ENCODE measurements at regions not wholly inside any gene's neighbourhood (a gene's known extent, or its start where the extent isn't known, plus 50 kb on each side); places are given as distances from the start of the nearest gene placed in this dataset.
"Not testable (repeated sequence)": the region's sequence is repeated elsewhere in the genome, so short reads cannot be mapped to it uniquely, and the experiment has no call there.

DNA sequence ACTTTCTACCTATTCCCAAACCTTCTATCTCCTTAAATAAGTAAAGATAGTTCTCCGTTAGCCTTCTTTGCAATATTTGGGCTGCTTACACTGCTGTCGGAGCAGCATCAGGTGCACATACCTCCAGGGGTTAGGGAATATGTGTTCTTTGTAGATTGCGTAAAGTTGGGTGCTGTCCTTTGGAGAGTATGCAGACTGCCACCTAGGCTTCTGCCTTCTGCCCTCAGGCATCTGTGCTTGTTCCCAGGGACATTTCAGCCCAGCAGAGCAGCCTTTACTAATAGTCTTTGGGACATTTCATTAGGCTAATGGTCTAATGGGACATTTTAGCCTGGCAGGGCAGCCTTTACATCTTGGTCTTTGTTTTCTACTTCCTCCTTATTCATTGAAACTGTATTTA is 260.6 kb downstream of the TPBG start:
- no peak for FAIRE-seq
- no peaks in the 10 kb centered on the region for H3K4me1 Mint-ChIP-seq (ENCODE audit: low read depth, unreplicated experiment)
- H3K27me3 Mint-ChIP-seq (ENCODE audit: low read depth, unreplicated experiment): no peaks in the 10 kb centered on the region
- H3K27ac ChIP-seq (ENCODE audit: low read depth, low read length): no peak overlapping the region
- H3K9ac ChIP-seq (ENCODE audit: low read length): no peak overlapping the region
- H3K9me3 ChIP-seq (ENCODE audit: insufficient read depth, low read depth, low read length): no peaks in the 10 kb centered on the region
- no peak overlapping the region for H3K4me3 ChIP-seq (ENCODE audit: insufficient read depth, low read depth, low read length)
- TF ChIP-seq, protein P1, sequence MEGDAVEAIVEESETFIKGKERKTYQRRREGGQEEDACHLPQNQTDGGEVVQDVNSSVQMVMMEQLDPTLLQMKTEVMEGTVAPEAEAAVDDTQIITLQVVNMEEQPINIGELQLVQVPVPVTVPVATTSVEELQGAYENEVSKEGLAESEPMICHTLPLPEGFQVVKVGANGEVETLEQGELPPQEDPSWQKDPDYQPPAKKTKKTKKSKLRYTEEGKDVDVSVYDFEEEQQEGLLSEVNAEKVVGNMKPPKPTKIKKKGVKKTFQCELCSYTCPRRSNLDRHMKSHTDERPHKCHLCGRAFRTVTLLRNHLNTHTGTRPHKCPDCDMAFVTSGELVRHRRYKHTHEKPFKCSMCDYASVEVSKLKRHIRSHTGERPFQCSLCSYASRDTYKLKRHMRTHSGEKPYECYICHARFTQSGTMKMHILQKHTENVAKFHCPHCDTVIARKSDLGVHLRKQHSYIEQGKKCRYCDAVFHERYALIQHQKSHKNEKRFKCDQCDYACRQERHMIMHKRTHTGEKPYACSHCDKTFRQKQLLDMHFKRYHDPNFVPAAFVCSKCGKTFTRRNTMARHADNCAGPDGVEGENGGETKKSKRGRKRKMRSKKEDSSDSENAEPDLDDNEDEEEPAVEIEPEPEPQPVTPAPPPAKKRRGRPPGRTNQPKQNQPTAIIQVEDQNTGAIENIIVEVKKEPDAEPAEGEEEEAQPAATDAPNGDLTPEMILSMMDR (IDR thresholded peaks at IDR 0.05; ENCODE audit: insufficient read depth, low read depth, low read length): no peak
- no peak for TF ChIP-seq EZH2 (IDR thresholded peaks at IDR 0.05; ENCODE audit: insufficient read depth, low read length)
- no peaks in the 10 kb centered on the region for H4K20me1 ChIP-seq (ENCODE audit: insufficient read depth, low read length)
- H2AFZ ChIP-seq (ENCODE audit: low read depth, low read length): no peak overlapping the region
- H3K36me3 ChIP-seq (ENCODE audit: insufficient read depth, low read length): no peaks in the 10 kb centered on the region
- H3K4me3 Mint-ChIP-seq (ENCODE audit: unreplicated experiment): no peak overlapping the region
- H3K9me3 Mint-ChIP-seq (ENCODE audit: unreplicated experiment): peaks cover 3% of the 10 kb centered on the region
- no peaks in the 10 kb centered on the region for H3K79me2 ChIP-seq (ENCODE audit: insufficient read depth, low read length)
- DNase-seq (ENCODE audit: low read depth): no peak
- no peak overlapping the region for H3K4me2 ChIP-seq (ENCODE audit: low read length)
- no peak overlapping the region for H3K27ac Mint-ChIP-seq (ENCODE audit: unreplicated experiment)
- H3K36me3 Mint-ChIP-seq (ENCODE audit: low read depth, unreplicated experiment): no peaks in the 10 kb centered on the region
- no peaks in the 10 kb centered on the region for H3K4me1 ChIP-seq (ENCODE audit: insufficient read depth, low read length)
- no peaks in the 10 kb centered on the region for H3K27me3 ChIP-seq (ENCODE audit: insufficient read depth, low read length)

DNA sequence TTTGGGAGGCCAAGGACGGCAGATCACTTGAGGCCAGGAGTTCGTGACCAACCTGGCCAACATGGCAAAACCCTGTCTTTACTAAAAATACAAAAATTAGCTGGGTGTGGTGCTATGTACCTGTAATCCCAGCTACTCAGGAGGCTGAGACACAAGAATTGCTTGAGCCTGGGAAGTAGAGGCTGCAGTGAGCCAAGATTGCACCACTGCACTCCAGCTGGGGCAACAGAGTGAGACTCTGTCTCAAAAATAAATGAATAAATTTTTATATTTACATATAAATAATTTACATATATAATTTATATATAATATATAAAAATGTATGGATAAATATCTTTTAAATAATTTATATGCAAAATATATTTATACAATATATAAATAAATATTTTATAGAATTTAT is 263.3 kb downstream of the TPBG start:
- not testable (repeated sequence) for H2AFZ ChIP-seq (ENCODE audit: low read depth, low read length); H3K4me2 ChIP-seq (ENCODE audit: low read length); H3K79me2 ChIP-seq (ENCODE audit: insufficient read depth, low read length); H3K4me3 ChIP-seq (ENCODE audit: insufficient read depth, low read depth, low read length); H3K9me3 ChIP-seq (ENCODE audit: insufficient read depth, low read depth, low read length); H3K4me1 ChIP-seq (ENCODE audit: insufficient read depth, low read length); H3K36me3 Mint-ChIP-seq (ENCODE audit: low read depth, unreplicated experiment); H3K4me1 Mint-ChIP-seq (ENCODE audit: low read depth, unreplicated experiment); H3K36me3 ChIP-seq (ENCODE audit: insufficient read depth, low read length); H3K9ac ChIP-seq (ENCODE audit: low read length); H3K9me3 Mint-ChIP-seq (ENCODE audit: unreplicated experiment); H3K27me3 ChIP-seq (ENCODE audit: insufficient read depth, low read length); DNase-seq (ENCODE audit: low read depth); FAIRE-seq; H3K27ac Mint-ChIP-seq (ENCODE audit: unreplicated experiment); H3K4me3 Mint-ChIP-seq (ENCODE audit: unreplicated experiment); H3K27me3 Mint-ChIP-seq (ENCODE audit: low read depth, unreplicated experiment); H4K20me1 ChIP-seq (ENCODE audit: insufficient read depth, low read length); H3K27ac ChIP-seq (ENCODE audit: low read depth, low read length)

DNA sequence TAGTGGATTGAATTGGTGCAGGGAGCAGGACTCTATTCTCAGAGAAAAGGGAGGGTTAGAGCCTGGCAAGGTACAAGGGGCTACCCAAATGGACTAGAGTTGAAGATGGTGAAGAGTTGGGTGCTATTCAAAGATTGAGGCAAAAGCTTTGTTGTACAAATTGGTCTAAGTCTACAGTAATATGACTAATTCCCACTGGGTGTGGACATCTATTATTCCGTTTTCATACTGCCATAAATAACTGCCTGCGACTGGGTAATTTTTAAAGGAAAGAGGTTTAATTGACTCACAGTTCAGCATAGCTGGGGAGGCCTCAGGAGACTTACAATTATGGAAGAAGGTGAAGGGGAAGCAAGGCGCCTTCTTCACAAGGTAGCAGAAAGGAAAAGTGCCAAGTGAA is 266.3 kb downstream of the TPBG start:
- Histone ChIP-seq H3K79me2 (ENCODE audit: insufficient read depth, low read length) (no peaks in the 10 kb centered on the region), H3K4me2 (ENCODE audit: low read length) (no peak overlapping the region), H3K36me3 (ENCODE audit: insufficient read depth, low read length) (no peaks in the 10 kb centered on the region), H3K4me3 (ENCODE audit: insufficient read depth, low read depth, low read length) (no peak overlapping the region), H2AFZ (ENCODE audit: low read depth, low read length) (no peak overlapping the region), H4K20me1 (ENCODE audit: insufficient read depth, low read length) (no peaks in the 10 kb centered on the region), H3K4me1 (ENCODE audit: insufficient read depth, low read length) (no peaks in the 10 kb centered on the region), H3K9ac (ENCODE audit: low read length) (no peak overlapping the region), H3K9me3 (ENCODE audit: insufficient read depth, low read depth, low read length) (no peaks in the 10 kb centered on the region), H3K27ac (ENCODE audit: low read depth, low read length) (no peak overlapping the region), H3K27me3 (ENCODE audit: insufficient read depth, low read length) (no peaks in the 10 kb centered on the region)
- DNase-seq (ENCODE audit: low read depth): no peak
- no peak overlapping the region for H3K27ac Mint-ChIP-seq (ENCODE audit: unreplicated experiment)
- H3K4me3 Mint-ChIP-seq (ENCODE audit: unreplicated experiment): no peak overlapping the region
- FAIRE-seq: no peak
- no peak for TF ChIP-seq EZH2 (IDR thresholded peaks at IDR 0.05; ENCODE audit: insufficient read depth, low read length)
- TF ChIP-seq, protein P1 (IDR thresholded peaks at IDR 0.05; ENCODE audit: insufficient read depth, low read depth, low read length): no peak
- no peaks in the 10 kb centered on the region for H3K27me3 Mint-ChIP-seq (ENCODE audit: low read depth, unreplicated experiment)
- H3K4me1 Mint-ChIP-seq (ENCODE audit: low read depth, unreplicated experiment): no peaks in the 10 kb centered on the region
- H3K9me3 Mint-ChIP-seq (ENCODE audit: unreplicated experiment): peaks cover 3% of the 10 kb centered on the region
- H3K36me3 Mint-ChIP-seq (ENCODE audit: low read depth, unreplicated experiment): no peaks in the 10 kb centered on the region
